ENCODE measurements at regions not wholly inside any gene's neighbourhood (a gene's known extent, or its start where the extent isn't known, plus 50 kb on each side); places are given as distances from the start of the nearest gene placed in this dataset.

- no peak overlapping the region for H3K4me3 ChIP-seq (replicated peaks; ENCODE audit: low read depth, low read length)
- no peak for TF ChIP-seq CTCF (IDR thresholded peaks at IDR 0.05; ENCODE audit: low read depth, low read length, missing control alignments)
- no peak for DNase-seq (ENCODE audit: extremely low read depth, low read depth)
These were observed 91.4 kb downstream of the B3GNT2 start for GRCh38 chr2:62287282-62287681.

DNA sequence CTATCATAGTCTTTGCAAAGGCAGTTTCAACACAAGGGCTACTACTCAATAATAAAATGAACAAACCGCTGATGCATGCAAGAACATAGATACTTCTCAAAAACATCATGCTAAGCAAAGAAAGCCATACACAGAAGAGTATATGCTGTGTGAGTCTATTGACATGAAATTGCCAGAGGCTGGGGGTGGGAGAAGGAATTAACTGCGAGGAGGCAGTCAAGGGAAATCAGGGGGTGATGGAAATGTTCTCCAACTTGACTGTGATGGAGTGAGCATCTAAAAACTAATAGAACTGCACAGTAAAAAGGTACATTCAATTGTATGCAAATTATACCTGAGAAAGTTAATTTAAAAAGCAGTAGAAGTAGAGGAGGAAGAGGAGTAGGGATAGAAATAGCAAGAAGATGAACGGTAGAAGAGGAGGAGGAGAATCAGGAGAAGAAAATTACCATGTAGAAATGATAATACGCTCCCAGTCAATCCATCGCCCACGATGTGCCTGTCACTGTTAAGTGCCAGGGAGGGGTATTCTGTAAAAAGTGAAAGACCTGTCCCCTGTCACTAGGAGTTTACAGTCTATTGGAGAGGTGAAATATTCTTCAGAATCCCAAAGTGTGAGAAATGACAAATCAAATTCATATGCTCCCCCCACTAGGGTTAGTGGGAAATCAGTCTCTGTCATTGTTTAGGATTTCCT lies 90.3 kb downstream of the B3GNT2 start:
- no peak overlapping the region for H3K4me3 ChIP-seq (replicated peaks; ENCODE audit: low read depth, low read length)
- DNase-seq (ENCODE audit: extremely low read depth, low read depth) = no peak
- no peak for TF ChIP-seq CTCF (IDR thresholded peaks at IDR 0.05; ENCODE audit: low read depth, low read length, missing control alignments)

DNA sequence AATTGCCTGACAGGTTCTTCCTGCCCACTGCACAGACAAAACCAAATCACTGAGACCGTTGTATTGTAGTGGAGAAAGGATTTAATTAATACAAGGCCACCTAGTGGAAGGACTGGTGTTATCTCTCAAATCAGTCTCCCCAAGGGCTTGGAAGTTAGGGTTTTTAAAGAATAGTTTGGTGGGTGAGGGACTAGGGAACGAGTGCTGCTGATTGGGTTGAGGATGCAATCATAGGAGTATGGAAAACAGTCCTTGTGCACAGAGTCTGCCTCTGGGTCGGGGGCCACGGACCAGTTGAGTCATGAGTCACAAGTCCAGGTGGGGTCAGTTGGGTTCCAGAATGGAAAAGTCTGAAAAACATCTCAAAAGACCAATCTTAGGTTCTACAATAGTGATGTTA lies 89.1 kb downstream of the B3GNT2 start:
- no peak for TF ChIP-seq CTCF (IDR thresholded peaks at IDR 0.05; ENCODE audit: low read depth, low read length, missing control alignments)

DNA sequence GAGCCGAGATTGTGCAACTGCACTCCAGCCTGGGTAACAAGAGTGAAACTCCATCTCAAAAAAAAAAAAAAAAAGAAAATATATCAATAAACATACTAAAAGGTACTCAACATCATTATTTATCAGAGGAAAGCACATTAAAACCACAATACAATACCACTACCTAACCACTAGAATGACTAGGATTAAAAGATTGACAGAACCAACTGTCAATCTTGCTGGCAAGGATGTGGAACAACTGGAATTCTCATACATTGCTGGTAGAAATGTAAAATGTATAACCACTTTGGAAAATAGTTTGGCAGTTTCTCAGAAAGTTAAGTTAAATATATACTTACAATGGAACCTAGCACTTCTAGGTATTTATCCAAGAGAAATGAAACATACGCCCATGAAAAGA lies 88.6 kb downstream of the B3GNT2 start:
- no peak for TF ChIP-seq CTCF (IDR thresholded peaks at IDR 0.05; ENCODE audit: low read depth, low read length, missing control alignments)
- DNase-seq (ENCODE audit: extremely low read depth, low read depth) = no peak
- no peak overlapping the region for H3K4me3 ChIP-seq (replicated peaks; ENCODE audit: low read depth, low read length)

More for the DNA sequence above, 89.1 kb downstream of the B3GNT2 start:
- no peak for DNase-seq (ENCODE audit: extremely low read depth, low read depth)
- H3K4me3 ChIP-seq (replicated peaks; ENCODE audit: low read depth, low read length) = no peak overlapping the region

DNA sequence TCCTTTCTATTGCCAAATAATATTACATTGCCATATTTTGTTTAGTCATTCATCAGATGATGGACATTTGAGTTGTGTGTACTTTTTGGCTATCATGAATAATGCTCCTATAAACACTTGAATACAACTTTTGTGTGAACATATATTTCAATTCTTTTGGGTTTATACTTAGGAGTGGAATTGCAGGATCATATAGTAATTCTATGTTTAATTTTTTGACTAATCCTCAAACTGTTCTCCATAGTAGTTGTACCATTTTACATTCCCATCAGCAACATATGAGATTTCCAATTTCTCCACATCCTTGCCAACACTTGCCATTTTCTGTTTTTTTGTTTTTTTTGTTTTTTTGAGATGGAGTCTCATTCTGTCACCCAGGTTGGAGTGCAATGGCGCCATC lies 87.2 kb downstream of the B3GNT2 start:
- no peak for TF ChIP-seq CTCF (IDR thresholded peaks at IDR 0.05; ENCODE audit: low read depth, low read length, missing control alignments)
- no peak overlapping the region for H3K4me3 ChIP-seq (replicated peaks; ENCODE audit: low read depth, low read length)
- no peak for DNase-seq (ENCODE audit: extremely low read depth, low read depth)

- DNase-seq (ENCODE audit: extremely low read depth, low read depth) = no peak
- no peak for TF ChIP-seq CTCF (IDR thresholded peaks at IDR 0.05; ENCODE audit: low read depth, low read length, missing control alignments)
These were observed 85.7 kb downstream of the B3GNT2 start for GRCh38 chr2:62281663-62282062.

GRCh38 chr2:62277688-62278087 lies 81.8 kb downstream of the B3GNT2 start:
- no peak for DNase-seq (ENCODE audit: extremely low read depth, low read depth)
- no peak for TF ChIP-seq CTCF (IDR thresholded peaks at IDR 0.05; ENCODE audit: low read depth, low read length, missing control alignments)
- H3K4me3 ChIP-seq (replicated peaks; ENCODE audit: low read depth, low read length) = no peak overlapping the region

More at GRCh38 chr2:62281663-62282062, 85.7 kb downstream of the B3GNT2 start:
- H3K4me3 ChIP-seq (replicated peaks; ENCODE audit: low read depth, low read length) = no peak overlapping the region

All from HFF-Myc (cell line).